ENCODE measurements at regions not wholly inside any gene's neighbourhood (a gene's known extent, or its start where the extent isn't known, plus 50 kb on each side); places are given as distances from the start of the nearest gene placed in this dataset.
"Not testable (repeated sequence)": the region's sequence is repeated elsewhere in the genome, so short reads cannot be mapped to it uniquely, and the experiment has no call there.

DNA sequence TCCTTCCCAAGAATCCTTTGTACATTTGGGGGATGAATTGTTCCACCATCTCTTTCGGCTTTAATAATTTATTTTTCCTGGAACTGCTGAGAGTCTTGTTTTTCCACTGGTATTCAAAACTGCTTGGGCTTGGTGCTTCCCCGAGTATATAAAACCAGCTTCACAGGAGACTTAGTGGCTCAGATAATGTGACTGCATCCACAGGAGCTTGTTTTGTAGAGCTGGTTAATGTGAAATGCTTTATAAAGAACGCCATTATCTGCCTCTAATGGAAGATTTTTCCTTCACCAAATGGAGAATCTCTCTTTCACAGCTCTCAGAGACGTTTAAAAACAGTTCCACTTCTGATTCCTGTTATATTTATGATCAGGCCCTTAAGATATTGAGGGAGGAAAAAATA lies 935.5 kb downstream of the RAB28 start:
- DNase-seq = no peak

DNA sequence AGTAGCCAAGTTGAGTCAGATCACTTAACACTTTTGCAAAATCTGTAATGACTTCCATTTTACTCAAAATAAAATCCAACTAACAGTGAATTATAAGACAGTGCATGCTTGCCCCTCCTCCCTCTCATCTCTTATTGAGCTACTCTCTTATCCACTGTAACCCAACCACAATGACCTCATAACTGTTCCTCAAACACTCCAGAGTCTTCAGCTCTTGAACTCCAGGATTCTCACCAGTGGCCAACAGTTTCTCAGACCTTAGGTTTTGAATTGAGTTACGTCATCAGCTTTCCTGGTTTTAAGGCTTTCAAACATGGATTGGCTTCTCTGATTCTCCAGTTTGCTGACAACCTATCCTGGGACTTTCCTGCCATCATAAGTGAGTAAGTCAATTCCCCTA lies 938.3 kb downstream of the RAB28 start:
- no peak for DNase-seq

DNA sequence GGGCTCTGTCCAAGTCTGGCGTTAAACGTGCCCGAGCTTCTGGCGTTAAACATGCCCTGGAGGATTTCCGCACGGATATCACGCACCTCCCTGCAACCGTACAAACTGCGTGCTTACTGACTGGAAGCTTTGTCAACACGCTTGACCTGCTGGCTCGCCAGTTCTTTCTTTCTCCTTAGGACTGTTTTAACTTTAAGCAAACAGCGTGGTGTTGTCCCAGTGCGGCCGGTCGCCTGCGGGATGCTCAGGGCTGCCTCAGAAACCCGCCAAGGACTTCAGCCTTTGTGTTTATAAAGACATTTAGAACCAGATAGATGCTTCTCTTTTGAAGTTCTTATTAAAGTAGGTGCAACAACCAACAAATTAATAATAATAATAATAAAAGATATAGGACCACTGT lies 946.0 kb downstream of the RAB28 start:
- no peak for DNase-seq

DNA sequence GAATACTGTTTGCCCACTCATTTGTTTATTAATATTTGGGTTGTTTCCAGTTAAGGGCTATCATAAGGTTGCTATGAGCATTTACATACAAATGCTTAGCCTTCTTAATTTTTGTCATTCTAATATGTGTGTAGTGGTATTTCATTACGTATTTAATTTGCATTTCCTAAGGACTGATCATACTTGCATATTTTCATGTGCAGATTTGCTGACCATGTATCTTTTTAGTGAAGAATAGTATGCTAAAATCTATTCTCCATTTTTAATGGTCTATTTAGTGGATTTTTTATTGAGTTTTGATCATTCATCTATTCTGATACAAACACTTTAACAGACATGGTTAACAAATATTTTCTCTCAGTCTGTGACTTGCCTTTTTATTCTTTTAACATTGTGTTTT lies 949.5 kb downstream of the RAB28 start:
- DNase-seq = no peak

DNA sequence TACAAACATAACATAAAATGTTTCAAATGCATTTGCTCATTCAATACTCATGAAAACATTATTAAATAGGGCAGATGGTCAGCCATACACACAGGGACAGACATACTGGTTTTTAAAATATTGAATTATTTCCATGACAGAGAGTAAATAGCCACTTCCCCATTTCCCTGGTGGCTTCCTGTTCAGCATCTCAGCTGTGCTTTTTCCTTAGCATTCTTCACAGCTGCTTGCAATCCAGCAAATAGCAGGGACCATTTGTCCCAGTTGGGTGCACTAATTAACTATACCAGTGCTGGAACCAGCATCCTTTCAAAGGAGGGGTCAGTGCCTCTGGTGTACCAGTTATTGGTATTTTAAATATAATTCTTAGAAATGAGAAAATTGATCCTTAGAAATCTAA lies 964.7 kb downstream of the RAB28 start:
- no peak for DNase-seq

DNA sequence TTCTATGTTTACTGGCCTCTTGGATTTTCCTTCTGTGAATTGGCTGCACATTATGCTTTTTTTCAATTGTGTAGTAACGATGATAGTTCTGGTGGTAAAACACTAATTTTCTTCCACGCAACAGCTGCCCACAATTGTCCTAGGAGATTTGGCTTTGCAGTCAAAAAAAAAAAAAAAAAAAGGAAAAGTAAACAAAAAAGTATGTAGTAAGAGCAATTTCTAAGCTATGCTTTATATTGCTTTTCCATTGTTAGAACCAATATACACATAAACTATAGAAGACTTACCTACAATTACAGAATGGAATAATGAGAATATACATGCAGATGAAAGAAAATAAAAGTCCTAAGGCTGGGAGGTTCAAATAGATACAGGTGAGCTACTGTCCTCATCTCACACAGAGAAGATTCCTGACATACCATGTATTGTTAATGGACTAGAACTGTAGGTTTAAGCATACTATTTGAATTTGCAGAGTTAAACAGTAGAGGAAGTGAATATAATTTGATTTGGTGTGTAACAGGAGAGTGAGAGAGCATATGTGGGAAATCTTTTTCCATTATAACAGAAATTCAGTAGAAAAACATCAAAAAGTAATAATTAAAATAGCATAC lies 976.2 kb downstream of the RAB28 start:
- DNase-seq = no peak

DNA sequence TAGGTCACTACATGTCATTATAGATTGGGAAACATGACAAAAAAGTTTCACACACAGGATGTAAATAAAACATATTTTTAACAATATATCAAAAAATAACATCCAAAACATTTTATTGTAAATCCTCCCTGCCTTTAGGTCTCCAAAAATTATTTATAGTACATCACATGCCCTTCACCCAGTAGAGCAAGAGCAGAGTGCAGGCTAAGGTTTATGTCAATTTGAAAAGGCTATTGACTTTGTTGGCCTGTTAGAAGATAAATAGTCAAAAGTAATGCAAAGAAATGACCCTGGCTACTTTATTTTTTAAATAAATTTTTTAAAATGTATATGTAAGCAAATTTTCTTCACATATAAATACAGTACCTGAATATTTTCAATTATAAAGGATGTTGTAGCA lies 983.7 kb downstream of the RAB28 start:
- no peak for DNase-seq

DNA sequence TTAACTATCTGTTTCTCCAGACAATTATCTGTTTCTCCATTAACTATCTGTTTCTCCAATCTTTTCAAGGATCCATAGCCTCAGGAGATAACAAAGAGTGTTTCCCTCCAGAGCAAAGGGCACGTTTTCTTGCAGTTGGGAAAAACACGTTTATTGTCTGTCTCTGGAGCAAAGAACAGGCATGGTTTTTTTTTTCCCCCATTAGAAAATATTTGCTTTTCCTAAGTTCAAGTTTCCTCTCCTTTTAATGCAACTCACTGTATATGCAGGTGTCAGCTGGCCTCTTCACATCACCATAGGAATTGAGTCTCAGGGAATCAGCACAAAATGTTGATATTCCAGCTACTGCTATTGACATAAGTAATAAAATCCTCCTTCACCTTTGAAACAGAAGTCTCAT lies 984.4 kb downstream of the RAB28 start:
- DNase-seq = no peak

DNA sequence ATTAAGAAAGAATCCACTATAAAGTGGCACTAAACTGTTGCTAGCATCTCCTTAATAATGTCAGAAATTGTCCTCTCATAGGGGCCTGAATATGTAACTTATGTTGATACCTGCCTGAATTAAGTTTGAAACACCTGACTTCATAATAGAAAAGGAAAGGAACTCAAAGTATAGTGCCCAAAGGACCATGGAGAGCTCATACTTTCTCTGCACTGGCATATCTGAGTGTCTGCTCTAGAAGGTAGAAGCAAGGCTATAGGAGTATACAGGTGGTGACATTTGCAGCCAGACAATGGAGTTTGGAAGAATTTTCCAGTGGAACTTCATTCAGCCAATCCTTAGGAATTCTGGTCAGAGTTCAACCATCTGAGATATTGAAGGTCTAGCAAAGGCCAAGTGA lies 988.9 kb downstream of the RAB28 start:
- DNase-seq = no peak

DNA sequence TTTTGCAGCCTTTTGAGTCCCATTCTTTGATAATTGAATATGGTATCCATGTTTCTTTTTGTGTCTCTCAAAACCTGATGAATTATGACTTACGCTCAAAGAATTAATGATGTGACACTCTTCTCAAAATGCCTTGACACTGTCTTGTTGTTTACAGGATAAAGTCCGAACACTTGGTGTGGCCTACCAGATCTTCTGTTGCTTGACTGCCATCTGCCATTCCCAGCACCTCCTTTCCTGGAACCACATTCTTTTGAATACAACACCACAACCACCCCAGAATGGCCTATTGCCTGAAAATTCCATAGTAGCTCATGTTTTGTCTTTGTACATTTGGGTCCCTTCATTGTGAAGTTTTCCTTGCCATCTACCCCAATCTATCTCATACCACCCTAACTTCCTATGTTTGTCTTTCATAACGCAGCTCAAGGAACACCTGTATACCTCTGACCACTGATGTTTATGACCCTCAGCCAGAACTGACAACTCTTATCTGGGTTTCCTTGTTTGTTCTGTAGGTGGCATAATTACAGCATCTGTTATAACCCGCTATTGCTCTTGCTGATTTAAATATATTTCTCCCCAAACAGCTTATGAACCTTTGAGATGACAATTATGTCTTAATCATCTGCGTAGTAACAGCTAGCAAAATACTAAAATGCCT lies 991.3 kb downstream of the RAB28 start:
- DNase-seq = no peak

DNA sequence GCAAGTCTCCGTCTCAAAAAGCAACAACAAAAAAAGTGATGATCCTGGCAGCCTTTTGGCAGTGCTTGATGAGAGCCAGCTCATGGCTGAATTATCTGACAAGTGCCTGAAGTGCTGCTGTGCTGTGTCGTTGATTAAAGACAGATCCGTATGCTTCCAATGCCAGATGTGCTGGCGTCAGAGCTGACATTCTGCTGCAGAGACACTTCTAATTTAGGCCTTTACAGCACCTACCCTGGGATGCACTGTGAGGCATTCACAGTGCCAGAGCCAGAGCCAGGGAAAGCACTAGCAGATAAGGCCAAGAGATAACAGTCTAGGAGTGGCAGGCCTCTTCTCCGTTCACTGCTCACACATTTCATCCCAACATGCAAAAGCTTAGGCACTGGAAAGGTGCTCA lies 995.5 kb downstream of the RAB28 start:
- no peak for DNase-seq

DNA sequence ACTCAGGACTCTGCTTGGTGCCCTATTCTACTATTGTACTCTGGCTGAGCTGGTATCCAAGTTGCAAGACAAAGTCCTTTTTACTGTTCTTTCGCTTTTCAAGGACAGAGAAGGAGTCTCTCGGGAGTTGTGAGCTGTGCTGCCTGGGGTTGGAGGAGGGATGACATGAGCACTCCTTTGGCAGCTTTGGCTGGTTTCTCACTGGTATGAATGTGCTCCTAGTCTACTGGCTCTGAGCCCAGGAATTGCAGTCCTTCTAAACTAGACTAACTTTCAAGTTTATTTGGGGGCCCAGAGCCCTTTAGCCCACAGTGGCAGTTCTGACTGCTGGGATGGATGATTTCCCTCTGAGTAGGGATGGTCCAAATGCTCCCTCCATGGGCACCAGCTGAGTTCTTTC lies 997.1 kb downstream of the RAB28 start:
- no peak for DNase-seq

DNA sequence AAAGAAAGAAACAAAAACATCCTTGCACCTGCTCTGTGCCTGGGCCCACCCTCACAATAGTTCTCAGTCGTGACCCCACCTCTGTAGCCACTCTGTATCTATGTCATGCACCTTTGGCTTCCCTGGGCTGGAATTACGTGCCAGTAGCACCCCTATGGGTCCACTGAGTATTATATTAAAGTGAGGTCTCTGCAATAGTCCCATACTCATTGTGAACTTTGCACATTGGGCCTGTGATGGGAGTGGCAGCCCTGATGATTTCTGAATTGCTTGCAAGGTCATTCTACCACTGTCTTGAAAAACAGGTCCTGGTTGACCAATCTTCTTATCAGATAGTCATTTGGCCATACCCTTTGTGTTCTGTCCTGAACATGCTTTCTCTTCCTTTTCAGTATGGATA lies 1012.1 kb downstream of the RAB28 start:
- no peak for DNase-seq

DNA sequence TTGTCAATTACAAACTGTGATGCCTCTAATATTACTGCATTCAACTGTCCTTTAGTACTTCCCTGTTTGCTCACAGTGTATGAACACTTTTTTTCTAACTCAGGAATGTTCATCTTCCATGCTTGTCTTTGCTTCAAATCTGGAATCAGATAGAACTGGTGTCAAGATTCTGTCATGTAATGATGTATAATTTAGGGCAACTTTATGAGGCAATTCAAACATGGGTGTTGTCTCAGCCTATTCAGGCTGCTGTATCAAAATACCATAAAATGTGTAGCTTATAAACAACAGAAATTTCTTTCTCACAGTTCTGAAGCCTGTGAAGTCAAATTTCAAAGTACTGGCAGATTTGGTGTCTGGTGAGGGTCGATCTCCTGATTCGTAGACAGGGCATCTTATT lies 1012.9 kb downstream of the RAB28 start:
- no peak for DNase-seq

DNA sequence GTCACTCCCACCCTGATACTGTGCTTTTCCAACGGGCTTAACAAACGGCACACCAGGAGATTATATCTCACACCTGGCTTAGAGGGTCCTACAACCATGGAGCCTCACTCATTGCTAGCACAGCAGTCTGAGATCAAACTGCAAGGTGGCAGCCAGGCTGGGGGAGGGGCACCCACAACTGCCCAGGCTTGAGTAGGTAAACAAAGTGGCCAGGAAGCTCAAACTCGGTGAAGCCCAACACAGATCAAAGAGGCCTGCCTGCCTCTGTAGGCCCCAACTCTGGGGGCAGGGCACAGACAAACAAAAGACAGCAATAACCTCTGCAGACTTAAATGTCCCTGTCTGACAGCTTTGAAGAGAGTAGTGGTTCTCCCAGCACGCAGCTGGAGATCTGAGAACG lies 1022.6 kb downstream of the RAB28 start:
- not testable (repeated sequence) for DNase-seq

DNA sequence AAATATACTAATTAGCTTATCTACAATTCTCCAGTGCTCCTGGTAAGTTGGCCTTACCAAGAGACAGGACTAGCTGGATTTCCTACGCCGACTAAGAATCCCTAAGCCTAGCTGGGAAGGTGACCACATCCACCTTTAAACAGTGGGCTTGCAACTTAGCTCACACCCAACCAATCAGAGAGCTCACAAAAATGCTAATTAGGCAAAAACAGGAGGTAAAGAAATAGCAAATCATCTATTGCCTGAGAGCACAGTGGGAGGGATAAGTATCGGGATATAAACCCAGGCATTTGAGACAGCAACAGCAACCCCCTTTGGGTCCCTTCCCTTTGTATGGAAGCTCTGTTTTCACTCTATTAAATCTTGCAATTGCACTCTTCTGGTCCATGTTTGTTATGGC lies 1025.0 kb downstream of the RAB28 start:
- no peak for DNase-seq

DNA sequence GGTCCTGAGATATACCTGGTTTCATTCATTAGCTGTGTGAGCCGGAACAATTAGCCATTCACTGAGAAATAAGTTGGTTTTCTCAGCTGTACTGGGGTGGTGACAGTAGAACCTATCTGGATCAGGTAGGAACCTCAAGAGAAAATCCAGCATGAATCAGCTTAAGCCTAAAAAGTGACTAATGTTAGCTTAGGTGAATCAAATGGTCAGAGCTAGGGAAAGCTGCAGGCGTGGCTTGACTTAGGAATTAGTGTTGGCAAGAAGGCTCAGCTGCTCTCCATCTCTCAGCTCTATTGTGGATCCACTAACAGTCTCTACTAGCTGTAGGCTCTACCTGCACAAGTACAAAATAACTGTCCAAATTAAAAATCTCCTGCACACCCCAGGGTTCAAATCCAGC lies 1025.5 kb downstream of the RAB28 start:
- DNase-seq = no peak

DNA sequence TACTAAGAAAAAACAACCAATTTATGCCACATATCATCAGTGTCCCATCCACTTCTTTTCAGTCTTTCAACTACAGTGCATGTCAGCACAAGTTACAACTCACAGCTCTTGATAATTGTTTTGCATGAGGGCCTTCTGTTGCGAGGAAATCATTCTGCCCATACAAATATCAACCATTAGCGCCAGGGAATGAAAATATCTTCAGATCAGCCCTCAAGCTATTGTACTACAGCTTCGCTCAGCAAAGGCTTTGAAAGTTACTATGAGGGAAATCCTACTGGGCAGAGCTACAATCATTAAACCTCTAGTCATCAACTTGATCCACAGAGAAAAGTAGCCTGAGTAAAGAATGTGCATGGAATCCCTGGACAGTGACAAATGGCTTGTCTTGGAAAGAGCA lies 1023.6 kb upstream of the HS3ST1 start:
- no peak for DNase-seq

DNA sequence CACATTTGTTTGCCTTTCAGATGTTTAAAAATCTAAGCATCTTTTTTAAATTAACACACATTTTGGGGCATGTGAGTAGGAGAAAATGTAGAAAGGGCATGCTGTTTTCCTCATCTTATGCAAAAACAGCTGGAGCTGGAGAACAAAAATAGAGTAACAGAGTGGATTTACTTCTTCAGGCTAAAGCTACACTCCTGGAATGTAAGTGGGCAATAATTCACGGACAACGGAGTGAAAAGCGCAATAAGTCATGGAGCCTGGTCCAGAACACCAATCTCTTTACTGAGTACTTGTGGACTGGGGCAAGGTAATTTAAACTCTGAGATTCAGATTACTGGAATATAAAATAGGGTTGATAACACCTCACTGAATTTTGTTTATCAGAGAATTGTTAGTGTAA lies 1018.8 kb upstream of the HS3ST1 start:
- no peak for DNase-seq

DNA sequence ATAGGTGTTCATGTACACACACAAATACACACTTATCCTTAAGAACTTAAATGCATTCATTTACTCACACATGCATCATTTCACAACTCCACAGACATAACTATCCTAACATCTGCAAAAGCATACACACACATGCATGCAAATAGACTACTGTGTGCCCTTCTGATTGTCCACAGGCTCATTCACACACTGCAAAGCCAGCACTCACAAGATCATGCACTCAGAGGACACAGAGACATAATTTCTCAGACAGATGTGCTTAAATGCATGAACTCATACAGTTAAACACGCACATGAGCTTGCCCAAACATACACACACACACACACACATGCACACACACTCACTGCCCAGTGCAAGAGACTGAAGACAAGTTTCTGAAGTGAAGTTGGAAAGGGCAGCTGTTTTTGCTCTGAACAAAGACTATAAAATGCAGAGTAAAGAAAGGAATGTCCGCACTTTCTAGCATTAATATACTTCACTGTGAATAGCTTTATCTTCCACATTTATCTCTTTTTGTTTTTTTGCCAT lies 1018.0 kb upstream of the HS3ST1 start:
- no peak for DNase-seq

DNA sequence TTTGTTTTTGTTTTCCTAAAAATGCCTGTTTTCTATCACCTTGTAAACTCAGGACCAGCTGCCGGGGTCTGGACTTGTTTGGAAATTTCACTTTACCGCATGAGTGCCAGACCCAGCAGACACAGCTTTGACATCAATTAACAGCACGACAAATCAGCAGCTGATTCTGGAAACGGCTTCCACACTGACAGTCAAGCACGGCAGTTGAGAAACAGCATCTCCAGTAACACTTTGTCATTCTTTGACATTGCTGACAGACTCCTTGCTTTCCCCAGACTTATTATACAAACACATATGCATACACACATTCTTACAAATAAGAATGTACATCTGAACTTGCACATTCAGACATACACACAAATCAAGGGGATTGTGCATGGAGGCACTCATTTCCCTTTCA lies 1017.6 kb upstream of the HS3ST1 start:
- no peak for DNase-seq

DNA sequence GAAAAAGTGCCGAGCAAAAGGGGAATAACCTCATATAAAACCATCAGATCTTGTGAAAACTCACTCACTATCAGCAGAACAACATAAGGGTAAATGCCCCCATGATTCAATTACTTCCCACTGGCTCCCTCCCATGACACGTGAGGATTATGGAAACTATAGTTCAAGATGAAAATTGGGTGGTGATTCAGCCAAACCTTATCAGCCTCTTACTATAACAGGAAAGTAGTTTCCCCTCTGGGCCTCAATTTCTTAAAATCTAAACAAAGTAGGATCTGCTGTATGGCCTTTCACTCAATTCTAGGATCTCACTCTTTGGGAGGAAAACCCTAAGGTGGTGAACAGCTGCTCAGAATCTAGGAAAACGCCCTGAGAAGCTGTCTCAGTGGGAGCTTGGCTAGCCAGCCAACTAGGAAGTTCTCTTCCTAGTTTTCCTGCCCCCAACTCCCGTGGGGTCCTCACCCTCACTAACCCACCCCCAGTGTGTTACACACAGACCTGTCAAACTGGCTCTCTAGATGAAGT lies 1017.1 kb upstream of the HS3ST1 start:
- no peak for DNase-seq

DNA sequence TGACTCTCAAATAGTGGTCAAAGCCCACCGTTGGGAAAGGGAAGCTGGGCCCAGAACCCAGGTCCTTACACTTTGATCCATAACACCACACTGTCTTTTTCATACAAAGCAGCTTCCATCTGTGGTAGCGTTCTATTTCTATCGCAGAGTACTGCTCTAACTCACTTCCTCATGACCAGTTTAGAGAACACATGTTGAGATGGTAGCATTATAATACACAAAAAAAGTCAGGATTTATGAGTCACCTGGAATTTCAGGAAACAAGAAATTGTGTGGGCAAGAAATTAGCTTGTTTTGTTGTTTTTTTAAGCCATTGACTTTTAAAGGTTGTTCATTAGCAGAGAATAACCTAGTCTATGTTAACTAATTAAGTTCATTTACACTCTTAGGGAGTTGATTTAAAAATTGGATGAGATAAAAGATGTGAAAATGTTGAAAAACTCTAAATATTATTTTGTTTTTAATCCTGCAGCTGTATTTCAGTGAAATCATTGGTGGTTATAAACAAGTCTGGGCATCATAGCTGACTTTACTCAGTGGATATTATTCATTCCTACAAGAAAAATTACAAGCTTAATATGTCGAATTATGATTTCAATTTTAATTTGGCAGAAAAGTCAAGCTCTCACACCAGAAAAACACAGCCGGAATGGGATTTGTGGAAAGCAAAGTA lies 1011.1 kb upstream of the HS3ST1 start:
- DNase-seq = no peak

DNA sequence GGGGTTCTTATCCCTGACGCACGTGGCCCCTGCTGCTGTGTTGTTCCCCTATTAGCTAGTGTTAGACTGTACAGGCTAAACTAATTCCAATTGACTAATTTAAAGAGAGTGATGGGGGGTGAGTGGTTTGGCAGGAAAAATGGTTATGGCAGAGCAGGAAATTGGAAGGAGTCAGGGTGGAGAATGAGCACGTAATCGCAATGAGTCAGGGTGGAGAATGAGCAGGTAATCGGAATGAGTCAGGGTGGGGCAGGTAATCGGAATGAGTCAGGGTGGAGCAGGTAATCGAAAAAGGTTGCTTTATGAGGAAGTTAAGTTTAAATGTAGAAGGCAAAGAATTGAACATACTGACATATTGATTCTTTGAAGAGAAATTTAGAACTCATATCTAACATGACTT lies 1002.6 kb upstream of the HS3ST1 start:
- not testable (repeated sequence) for DNase-seq
